ENCODE measurements at regions not wholly inside any gene's neighbourhood (a gene's known extent, or its start where the extent isn't known, plus 50 kb on each side); places are given as distances from the start of the nearest gene placed in this dataset.

DNA sequence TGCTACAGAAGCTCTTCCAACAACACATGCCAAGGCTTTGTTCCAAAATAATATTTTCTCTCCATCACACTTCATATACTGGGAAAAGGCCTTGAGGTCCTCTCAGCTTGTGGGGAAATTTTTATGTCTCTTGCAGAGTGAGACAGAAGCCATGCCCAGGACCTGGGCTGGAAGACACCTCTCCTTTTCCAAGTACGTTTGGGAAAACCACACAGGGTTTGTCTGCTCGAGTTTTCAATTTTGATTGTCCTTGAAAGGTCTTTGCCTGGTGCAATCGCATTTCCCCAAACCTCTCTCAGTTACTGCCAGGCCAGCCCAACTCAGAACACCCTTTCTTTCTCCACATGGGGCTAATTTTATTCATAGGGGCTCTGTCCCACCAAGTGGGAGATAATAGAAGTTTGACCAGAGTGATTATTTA is 272.2 kb downstream of the OSR1 start:
- no peaks in the 10 kb centered on the region for H3K27me3 ChIP-seq
- no peak for ATAC-seq
- intact Hi-C loops (cut with DNase I) = no loop called here
- H3K27ac ChIP-seq = no peak overlapping the region
- H3K4me3 ChIP-seq = no peak overlapping the region
- H3K4me1 ChIP-seq = no peaks in the 10 kb centered on the region
- TF ChIP-seq, protein P1, sequence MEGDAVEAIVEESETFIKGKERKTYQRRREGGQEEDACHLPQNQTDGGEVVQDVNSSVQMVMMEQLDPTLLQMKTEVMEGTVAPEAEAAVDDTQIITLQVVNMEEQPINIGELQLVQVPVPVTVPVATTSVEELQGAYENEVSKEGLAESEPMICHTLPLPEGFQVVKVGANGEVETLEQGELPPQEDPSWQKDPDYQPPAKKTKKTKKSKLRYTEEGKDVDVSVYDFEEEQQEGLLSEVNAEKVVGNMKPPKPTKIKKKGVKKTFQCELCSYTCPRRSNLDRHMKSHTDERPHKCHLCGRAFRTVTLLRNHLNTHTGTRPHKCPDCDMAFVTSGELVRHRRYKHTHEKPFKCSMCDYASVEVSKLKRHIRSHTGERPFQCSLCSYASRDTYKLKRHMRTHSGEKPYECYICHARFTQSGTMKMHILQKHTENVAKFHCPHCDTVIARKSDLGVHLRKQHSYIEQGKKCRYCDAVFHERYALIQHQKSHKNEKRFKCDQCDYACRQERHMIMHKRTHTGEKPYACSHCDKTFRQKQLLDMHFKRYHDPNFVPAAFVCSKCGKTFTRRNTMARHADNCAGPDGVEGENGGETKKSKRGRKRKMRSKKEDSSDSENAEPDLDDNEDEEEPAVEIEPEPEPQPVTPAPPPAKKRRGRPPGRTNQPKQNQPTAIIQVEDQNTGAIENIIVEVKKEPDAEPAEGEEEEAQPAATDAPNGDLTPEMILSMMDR (IDR thresholded peaks at IDR 0.05) = no peak
- H3K36me3 ChIP-seq = no peaks in the 10 kb centered on the region
- DNase-seq = peak in 2 of 4 donors; percentile 75 to 82
- peaks cover 0 to 3% of the 10 kb centered on the region in 2 donors for H3K9me3 ChIP-seq

DNA sequence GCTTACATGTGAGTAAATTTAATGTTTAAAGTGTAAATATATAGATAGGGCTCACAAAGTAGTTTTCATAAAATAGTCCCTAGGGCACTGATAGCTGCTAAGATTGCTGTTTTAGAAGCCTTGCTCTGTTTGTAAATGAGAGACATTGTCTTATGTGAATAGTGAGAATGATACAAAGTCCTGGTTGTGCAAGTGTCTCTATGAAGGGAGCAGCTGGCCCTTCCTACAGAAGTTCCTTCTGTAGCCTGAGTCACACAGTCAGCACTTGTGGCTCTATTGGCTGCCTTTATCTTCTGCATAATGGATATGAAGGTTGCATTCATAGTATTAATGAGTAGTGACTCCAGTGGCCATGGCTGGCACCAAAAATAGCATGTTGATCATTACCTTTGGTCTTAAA is 279.7 kb downstream of the OSR1 start:
- Histone ChIP-seq H3K36me3 (no peaks in the 10 kb centered on the region), H3K9me3 (peaks cover 0 to 2% of the 10 kb centered on the region in 2 donors), H3K27ac (no peak overlapping the region), H3K27me3 (no peaks in the 10 kb centered on the region), H3K4me1 (no peaks in the 10 kb centered on the region), H3K4me3 (no peak overlapping the region)
- no peak for DNase-seq
- intact Hi-C loops (cut with DNase I) = no loop called here
- ATAC-seq = no peak
- TF ChIP-seq, protein P1 (IDR thresholded peaks at IDR 0.05) = no peak

DNA sequence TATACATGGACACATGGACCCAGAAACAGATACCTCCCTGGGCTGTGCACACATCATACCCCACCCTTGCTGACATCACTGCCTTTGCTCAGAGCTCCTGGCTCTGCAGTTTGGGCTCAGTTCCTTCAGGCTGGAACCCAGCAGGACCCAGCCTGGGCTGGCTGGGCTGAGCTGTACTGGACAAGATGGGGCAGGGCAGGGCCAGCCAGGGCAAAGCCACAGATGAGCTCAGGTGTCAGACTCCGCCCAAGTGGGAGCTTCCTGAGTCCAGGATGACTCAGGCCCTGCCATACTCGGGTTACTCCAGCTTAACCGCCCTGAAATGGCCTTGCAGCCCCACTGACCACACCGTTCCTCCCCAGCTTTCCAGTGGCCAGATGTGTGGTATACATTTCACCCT is 284.9 kb downstream of the OSR1 start:
- intact Hi-C loops (cut with DNase I) = no loop called here
- no peaks in the 10 kb centered on the region for H3K36me3 ChIP-seq
- peaks cover 0 to 7% of the 10 kb centered on the region in 2 donors for H3K9me3 ChIP-seq
- H3K4me3 ChIP-seq = no peak overlapping the region
- H3K27ac ChIP-seq = no peak overlapping the region
- ATAC-seq (no peak), DNase-seq (peak in 1 of 4 donors; percentile 50)
- no peaks in the 10 kb centered on the region for H3K4me1 ChIP-seq
- TF ChIP-seq, protein P1 (IDR thresholded peaks at IDR 0.05) = no peak
- no peaks in the 10 kb centered on the region for H3K27me3 ChIP-seq

DNA sequence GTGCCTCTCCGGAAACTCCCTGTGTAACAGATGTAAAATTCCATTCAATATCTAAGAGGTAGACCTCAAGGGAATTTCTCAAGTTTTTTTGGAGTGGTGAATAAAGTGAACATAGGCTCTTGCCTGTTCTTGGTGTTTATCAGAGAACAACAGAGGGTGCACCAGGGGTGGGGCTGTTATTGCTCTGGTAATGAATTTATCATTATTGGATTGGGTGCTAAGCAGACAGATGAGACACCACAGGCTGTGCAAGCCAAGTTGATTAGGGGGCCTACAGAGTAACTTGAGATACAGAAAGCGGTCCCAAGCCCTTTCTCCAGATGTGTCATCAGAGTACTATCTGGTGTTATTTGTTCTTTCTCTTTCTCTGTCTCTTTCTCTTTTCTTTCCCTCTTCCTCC is 286.3 kb downstream of the OSR1 start:
- Histone ChIP-seq H3K9me3 (peaks cover 0 to 7% of the 10 kb centered on the region in 2 donors), H3K4me3 (no peak overlapping the region), H3K27ac (no peak overlapping the region), H3K36me3 (no peaks in the 10 kb centered on the region), H3K4me1 (no peaks in the 10 kb centered on the region), H3K27me3 (no peaks in the 10 kb centered on the region)
- intact Hi-C loops (cut with DNase I) = no loop called here
- TF ChIP-seq, protein P1 (IDR thresholded peaks at IDR 0.05) = no peak
- no peak for DNase-seq
- ATAC-seq = no peak

DNA sequence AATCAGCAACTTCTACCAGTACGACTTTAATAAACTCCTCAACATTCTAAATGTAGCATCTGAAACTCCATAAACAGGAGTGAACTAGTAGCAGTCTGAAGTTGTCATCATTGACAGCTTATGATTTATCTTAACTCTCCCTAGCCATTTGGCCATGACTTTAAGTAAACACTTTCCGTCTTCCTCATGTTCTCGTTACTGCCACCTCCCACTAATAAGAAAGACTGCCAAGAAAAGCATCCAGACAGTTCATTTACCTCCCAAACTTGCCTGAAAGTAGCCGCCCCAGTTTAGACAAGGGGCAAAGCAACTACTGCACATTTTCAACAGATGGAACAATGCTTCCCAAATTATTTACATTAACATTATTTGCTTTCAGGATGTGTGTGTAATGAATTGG is 287.5 kb downstream of the OSR1 start:
- Histone ChIP-seq H3K4me3 (no peak overlapping the region), H3K36me3 (no peaks in the 10 kb centered on the region), H3K27me3 (no peaks in the 10 kb centered on the region), H3K9me3 (peaks cover 0 to 7% of the 10 kb centered on the region in 2 donors), H3K4me1 (no peaks in the 10 kb centered on the region), H3K27ac (no peak overlapping the region)
- ATAC-seq = no peak
- DNase-seq = peak in 2 of 4 donors; percentile 63 to 77
- intact Hi-C loops (cut with DNase I) = no loop called here
- TF ChIP-seq, protein P1 (IDR thresholded peaks at IDR 0.05) = no peak
